ENCODE measurements at regions not wholly inside any gene's neighbourhood (a gene's known extent, or its start where the extent isn't known, plus 50 kb on each side); places are given as distances from the start of the nearest gene placed in this dataset.

DNA sequence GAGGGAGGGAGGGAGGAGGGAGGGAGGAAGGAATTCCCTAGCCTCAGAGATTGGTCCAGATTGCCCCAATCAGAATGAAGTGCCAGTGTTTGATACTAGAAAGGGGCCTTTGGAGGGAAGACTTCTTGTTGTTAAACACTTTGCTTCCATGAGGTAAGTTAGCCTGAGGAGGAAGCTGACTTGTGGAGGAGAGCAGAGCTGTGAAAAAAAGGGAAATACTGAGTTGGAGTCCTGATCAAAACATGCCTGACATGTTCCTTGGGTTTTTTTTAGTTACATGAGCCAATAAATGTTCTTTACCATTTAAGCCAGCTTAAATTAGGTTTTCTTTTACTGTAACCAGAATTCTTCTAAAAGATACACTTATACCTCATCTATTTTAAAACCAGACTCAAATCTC lies 57.6 kb downstream of the GSX2 start:
- TF ChIP-seq, protein P1, sequence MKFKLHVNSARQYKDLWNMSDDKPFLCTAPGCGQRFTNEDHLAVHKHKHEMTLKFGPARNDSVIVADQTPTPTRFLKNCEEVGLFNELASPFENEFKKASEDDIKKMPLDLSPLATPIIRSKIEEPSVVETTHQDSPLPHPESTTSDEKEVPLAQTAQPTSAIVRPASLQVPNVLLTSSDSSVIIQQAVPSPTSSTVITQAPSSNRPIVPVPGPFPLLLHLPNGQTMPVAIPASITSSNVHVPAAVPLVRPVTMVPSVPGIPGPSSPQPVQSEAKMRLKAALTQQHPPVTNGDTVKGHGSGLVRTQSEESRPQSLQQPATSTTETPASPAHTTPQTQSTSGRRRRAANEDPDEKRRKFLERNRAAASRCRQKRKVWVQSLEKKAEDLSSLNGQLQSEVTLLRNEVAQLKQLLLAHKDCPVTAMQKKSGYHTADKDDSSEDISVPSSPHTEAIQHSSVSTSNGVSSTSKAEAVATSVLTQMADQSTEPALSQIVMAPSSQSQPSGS (tag by site-specific recombination; IDR thresholded peaks at IDR 0.05; ENCODE audit: low read depth) = no peak
- TF ChIP-seq GLIS2 (tag by site-specific recombination; IDR thresholded peaks at IDR 0.05) = no peak
- no peak for TF ChIP-seq CTCF (tag by site-specific recombination; IDR thresholded peaks at IDR 0.05)
- TF ChIP-seq, protein P2, sequence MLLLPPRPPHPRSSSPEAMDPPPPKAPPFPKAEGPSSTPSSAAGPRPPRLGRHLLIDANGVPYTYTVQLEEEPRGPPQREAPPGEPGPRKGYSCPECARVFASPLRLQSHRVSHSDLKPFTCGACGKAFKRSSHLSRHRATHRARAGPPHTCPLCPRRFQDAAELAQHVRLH (tag by site-specific recombination; IDR thresholded peaks at IDR 0.05) = no peak
- TF ChIP-seq PRDM1 (tag by site-specific recombination; IDR thresholded peaks at IDR 0.05) = no peak
- TF ChIP-seq ZNF274 (IDR thresholded peaks at IDR 0.05; ENCODE audit: low read length) = no peak
- no peak for TF ChIP-seq ZNF274 (tag by site-specific recombination; IDR thresholded peaks at IDR 0.05; ENCODE audit: borderline replicate concordance)
- no peak for TF ChIP-seq ZNF785 (tag by site-specific recombination; IDR thresholded peaks at IDR 0.05)
- no peak for TF ChIP-seq PBX3 (CRISPR knock-in tag; IDR thresholded peaks at IDR 0.05)
- TF ChIP-seq ZBTB44 (tag by site-specific recombination; IDR thresholded peaks at IDR 0.05) = no peak
